ENCODE measurements at regions not wholly inside any gene's neighbourhood (a gene's known extent, or its start where the extent isn't known, plus 50 kb on each side); places are given as distances from the start of the nearest gene placed in this dataset.

DNA sequence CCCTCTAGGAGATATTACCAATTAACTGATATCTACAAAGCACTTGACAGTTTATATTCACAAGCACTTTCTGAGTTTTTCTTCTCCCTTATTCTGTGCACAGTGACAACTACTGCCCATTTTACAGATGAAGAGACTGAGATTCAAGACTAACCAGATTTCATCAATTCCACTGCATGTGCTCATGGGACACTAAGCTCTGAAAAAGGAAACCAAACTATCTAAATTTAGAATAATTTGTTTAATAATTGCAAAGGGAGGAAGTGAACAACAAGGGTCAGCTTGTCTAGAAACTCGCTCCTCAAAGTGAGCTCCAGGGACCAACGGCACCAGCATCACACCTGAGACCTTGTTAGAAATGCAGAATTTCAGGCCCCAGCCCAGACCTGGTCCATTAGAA, 50.8 kb upstream of the MYLIP start:
- DNase-seq (ENCODE audit: low read depth in 2 of 2), result no peak

DNA sequence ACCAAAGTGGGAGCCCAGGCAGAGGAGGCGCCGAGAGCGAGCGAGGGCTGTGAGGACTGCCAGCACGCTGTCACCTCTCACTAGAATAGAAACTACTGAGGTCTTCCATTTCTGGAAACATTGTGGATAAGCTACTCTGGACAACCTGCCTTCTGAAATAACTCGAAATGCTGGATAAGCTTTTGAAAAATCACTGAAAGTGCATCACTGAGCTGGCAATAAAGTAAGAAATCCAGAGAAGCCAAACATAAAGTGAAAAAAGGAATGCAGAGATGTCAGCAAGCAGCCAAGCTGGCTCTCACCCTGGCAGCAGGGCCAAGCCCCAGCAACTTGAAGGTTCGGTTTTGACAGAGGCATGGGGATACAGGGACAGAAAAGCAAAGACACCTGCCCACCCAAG, 59.2 kb upstream of the MYLIP start:
- no peak for DNase-seq (ENCODE audit: low read depth in 2 of 2)

DNA sequence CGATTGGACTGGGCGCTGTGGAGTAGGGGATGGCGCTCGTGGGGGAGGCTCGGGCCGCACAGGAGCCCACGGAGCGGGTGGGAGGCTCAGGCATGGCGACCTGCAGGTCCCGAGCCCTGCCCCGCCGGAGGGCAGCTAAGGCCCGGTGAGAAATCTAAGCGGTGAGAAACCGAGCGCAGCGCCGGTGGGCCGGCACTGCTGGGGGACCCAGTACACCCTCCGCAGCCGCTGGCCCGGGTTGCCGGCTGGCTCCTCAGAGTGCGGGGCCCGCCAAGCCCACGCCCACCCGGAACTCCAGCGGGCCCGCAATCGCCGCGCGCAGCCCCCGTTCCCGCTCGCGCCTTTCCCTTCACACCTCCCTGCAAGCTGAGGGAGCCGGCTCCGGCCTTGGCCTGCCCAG, 59.7 kb upstream of the MYLIP start:
- DNase-seq (ENCODE audit: low read depth in 2 of 2), result no peak

DNA sequence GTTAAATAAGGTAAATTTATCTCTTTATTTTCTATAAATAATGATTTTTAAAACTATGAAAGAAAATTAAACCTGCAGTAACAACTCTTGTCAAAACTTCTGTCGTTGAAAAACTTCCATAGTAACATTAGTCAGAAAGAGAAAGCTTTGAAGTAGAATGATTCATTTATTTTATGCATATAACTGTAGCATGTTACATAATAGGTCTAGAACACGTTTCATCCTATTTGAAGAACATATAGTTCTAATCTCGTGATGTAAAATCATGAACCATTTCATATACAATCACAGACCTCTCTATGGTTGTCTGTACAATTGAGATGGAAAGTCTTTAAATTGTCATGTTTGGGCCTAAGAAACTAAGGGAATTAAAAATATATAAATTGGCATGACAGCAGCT, 61.3 kb upstream of the MYLIP start:
- DNase-seq (ENCODE audit: low read depth in 2 of 2), result no peak

DNA sequence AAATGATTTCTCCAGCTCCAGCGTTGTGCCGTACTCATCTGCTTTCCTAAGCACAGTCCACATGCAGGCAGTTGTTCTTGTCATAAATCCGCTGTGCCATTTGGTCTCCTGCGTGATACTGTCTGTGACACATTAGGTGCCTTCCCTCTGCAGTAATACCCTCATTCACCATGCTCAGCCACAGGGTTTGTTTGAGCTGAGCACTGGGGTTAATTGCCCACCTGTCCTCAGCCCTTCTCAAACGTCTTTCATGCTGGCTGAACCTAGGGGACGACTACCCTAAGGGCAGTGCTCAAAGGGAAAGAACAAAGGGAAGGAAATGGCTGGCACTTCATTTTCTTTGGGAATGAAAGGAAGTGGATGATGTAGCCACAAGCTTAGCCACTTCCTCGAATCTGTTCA, 64.2 kb upstream of the MYLIP start:
- DNase-seq (ENCODE audit: low read depth in 2 of 2), result no peak

DNA sequence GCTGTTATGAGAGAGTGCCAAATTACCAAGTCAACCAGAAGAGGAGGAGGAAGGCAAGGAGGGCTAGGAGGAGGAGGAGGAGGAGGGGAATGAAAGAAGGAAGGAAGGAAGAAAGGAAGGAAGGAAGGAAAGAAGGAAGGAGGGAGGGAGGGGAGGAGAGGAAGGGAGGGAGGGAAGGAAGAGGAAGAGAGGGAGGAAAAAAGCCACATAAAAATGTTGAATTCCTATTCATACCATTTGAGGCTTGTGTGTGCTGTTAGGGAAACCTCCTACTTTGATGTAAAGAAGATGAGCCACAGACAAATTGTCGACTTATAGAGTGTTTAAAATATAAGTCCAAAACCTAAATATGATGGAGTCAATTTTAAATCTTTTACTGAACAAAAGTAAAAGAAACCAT, 65.3 kb upstream of the MYLIP start:
- no peak for DNase-seq (ENCODE audit: low read depth in 2 of 2)

DNA sequence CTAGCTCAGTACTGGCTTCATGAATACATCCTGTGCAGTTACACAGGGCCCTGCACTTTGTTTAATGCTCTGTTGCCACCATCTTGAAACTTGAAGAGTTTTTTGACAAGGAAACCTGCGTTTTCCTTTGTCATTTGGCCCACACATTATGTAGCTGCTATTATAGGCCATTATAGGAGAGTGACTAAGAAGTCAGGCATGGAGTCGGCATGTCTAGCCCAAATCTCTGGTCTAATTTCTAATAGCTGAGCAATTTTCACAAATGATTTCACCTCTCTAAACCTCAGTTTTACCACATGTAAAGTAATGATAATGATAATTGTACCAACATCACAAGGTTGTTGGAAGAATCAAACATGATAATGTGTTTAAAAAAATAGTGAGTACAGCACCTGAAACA, 67.1 kb upstream of the MYLIP start:
- DNase-seq (ENCODE audit: low read depth in 2 of 2), result no peak

DNA sequence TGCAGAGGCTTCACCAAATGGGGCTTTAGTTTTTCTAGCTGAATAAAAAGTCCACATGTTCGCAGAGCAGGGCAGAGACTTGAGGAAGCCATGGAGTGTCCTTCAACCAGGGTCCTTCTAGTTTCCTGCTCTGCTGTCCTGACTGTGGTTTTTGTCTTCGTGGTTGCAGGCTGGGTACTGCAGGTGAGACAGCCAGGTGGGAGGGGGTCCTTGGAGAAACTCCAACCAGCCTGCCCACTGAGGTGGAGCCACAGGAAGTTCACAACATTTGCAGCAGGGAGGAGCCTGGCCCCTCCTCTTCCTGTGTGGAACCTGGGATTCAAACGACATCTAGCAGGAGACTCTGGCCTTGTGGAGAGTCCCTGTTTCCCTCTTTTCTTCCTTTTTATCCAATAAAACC, 68.8 kb upstream of the MYLIP start:
- DNase-seq (ENCODE audit: low read depth in 2 of 2), result no peak

DNA sequence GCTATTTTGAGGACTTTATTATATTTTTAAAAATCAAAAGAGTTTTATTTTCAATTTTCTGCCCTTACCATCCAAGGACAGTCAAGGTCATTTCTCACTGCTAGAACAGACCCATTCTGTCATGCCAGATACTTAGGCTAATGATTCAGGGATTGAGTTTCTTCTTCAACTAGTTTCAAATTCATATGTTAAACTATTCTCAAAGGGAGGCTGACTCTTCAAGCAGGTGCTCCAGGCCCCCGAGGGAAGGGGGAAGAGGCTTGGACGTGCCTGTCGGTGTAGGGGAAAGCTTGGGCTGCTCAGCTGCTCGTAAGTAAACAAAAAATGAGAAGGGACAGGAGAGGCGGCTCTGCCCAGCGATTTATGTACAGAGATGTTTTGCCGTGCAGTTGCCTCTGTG, 69.4 kb upstream of the MYLIP start:
- no peak for DNase-seq (ENCODE audit: low read depth in 2 of 2)

DNA sequence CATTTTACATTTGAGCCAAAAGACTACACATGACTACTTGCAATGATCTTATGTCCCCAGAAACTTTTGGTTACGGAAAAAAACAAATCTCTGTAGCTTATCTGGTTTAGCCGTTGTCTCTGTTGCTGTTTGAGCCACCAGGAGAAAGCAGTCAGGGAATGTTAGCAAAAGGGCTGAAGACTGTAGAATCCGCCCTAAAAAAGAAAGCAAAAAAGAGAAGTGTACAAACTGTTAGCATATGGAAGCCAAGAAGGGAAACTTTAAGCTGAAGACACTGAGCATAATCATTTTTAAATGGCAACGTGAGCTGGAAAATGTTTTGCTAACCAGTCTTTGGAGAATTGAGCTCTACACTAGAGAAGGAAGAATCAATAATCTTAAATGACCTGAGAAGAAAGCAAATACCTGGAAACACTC, 69.9 kb upstream of the MYLIP start:
- no peak for DNase-seq (ENCODE audit: low read depth in 2 of 2)

DNA sequence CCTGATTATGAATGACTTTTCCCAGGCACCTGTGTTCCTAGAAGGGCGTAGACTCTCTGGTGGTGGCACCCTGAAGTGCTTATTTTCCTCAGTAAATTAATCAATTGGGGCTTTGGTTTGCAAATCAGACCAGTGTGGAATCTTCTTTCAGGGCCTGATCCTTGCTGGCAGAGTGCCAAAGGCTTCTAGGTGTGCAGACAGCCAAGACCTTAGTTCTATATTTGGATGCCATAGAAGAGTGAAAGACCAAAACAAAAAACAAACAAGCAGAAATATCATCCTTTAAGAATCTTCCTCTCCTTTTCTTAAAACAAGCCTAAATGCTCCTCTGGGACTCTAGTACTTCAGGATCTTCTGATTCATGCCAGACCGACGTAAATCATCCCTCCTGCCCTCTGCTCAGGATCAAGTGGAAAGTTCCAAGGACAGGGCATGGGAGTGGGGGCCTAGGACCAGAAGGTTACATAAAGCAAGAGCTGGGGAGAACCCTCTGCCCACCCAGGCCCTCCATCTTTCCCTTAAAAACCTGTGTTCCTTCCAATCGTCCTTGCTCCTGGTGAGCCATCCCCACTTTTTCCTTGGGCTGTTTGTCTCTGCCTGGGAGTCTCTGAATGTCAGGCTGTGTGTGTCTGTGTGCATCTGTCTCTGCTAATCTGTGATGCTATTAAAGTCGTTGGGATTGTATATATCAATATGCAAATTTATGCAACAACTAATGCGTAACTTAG, 70.5 kb upstream of the MYLIP start:
- DNase-seq (ENCODE audit: low read depth in 2 of 2), result no peak

DNA sequence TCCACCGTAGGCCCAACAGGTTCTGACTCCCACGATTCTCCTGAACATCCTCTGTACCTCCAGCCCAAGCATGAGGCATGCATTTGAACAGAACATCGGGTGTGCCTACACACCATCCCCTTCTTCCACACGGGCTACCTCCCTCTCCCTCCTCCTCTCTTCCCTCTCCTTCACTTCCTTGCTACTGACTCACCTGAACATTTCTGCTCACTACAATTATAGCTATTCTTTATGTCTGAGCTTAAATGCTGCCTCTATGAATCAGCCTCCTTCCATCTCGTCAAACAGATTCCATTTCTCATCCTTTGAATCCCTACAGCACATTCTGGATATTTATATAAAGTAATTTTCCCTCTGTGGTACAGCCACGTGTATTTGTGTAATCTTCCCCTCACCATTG, 71.4 kb upstream of the MYLIP start:
- no peak for DNase-seq (ENCODE audit: low read depth in 2 of 2)

DNA sequence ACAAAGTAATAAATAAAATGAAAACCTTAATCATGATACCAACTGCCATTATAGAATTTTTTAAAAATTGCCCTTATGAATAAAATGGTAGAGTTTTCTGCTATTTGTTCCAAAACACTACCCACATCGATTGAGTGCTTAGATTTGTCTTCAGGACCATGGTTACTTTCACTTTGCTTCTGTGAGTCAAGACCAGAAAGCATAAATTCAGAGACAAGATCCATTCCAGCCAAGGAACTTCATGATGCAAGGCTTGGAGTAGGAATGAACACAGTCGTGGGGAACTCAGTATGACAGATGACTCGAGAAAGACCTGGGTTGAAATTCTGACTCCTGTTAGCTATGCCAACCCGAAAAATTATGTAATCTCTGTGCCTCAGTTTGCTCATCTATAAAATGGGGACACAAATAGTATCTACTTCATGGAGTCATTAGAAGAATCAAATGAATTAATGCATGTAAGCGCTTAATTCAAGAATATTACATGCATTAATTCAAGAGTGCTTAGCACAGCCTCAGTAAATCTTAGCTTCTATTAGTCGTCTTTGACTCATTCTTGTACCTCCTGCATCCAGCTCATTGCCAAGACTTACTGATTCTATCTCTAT, 72.5 kb upstream of the MYLIP start:
- DNase-seq (ENCODE audit: low read depth in 2 of 2), result no peak

DNA sequence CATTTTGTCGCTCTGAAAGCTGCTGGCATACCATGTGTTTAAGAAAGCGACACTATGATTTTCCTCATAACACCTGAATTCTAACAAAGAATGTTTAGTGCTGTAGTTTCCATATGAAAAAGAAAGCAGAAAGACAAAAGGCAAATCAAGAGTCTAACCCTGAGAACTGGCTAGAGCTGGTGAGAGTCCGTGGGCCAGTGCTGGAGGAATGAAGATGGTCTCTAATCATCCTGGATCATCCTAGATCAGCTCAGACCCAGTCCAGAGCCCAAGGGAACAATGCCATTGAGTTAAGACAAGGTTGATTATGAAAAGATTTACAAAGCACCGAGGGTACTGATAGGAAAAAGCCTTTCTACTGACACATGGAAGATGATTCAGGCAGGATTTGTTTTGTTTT, 73.0 kb upstream of the MYLIP start:
- no peak for DNase-seq (ENCODE audit: low read depth in 2 of 2)

DNA sequence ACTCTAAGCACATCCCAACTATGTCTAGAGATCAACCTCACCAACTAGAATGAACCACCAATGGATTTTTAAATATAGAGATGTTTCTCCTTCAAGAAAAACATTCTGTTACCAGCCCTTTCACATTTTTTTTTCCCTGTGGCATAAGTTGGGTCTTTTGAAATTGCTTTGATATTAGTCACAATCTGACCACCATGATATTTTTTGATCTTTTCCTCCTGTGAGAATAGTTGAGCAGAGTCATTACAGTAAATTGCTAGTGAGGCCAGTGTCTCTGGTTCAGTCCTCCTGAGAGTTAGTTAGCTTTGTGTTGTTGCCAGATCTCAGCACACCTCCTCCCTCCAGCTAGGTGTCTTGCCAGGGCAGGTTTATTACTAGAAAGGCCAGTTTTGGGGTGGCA, 79.7 kb upstream of the MYLIP start:
- no peak for DNase-seq (ENCODE audit: low read depth in 2 of 2)

DNA sequence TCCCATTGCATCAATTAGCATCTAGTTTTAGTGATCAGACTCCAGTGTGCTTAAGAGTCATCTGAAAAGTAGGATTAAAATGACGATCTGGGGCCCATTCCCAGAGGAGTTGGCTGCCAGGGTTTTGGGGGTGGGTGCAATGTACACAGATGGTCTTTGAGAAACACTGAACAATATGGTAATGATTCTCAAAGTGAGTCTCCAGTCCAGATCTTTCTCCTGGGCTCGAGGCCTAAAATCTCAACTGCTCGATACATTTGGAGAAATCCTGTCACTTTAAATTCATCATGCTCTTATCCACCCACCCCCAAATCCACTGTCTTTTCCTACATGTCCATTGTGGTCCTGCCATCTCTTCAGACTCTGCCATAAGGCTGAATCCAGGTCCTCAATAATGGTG, 80.7 kb upstream of the MYLIP start:
- DNase-seq (ENCODE audit: low read depth in 2 of 2), result no peak

DNA sequence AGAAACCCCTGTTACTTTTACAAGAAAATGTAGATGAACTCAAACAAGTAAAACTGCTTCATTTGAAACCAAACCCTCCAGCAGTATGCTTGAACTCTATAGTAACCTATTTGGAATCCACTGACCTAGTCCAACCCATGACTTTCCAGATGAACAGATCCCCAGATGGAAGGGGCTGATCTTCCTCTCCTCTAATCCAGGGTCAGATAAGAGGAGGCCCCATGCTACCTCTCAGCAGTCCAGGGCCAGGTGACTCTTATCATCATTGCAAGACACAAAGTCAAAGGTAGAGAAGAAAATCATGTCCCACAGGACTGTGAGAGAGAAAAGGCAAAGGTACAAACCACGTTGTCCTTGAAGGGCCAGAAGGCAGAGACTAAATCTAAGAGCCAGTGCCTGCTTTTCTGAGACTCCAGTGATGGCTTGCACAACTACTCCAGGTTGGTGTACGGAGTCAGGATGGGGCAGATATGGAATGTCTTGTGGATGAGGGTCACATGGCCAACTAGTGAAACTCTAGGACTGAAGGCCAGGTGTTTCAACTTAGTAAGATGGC, 81.4 kb upstream of the MYLIP start:
- DNase-seq (ENCODE audit: low read depth in 2 of 2), result no peak

DNA sequence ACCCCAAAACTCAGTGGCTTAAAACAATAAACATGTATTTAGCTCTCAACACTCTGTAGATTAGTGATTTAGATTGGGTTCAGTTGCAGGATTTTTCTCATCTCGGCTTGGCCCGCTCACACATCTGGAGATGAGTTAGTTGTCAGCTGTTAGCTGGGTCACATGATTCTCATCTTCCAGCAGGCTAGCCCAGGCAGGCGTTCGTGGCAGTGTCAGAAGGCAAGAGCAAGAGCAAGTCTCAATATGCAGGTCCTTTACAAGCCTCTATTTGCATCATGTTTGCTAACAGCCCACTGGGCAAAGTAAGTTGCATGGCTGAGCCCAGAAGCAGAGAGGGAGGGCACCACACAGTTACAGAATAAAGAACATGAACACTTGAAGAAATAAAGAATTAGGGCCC, 83.6 kb upstream of the MYLIP start:
- no peak for DNase-seq (ENCODE audit: low read depth in 2 of 2)

DNA sequence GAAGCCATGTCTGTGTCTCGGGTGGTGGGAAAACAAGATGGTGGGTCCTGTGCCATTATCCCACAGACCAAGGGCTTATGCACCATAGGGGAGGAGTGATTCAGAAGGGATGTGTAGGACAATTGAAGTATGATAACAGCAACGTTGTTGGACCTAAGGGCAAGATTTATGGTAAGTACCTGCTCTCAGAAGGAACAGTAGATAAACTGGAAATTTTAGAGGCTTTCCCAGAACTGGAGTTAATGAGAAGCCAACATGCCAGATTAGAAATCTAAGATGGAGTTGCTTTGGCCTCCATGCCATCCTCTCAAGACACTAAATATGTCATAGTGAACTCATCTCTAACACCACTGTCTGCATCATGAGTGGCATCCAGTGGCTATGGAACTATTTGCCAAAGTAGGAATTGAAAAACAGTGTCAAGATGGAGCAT, 84.7 kb upstream of the MYLIP start:
- DNase-seq (ENCODE audit: low read depth in 2 of 2), result no peak

DNA sequence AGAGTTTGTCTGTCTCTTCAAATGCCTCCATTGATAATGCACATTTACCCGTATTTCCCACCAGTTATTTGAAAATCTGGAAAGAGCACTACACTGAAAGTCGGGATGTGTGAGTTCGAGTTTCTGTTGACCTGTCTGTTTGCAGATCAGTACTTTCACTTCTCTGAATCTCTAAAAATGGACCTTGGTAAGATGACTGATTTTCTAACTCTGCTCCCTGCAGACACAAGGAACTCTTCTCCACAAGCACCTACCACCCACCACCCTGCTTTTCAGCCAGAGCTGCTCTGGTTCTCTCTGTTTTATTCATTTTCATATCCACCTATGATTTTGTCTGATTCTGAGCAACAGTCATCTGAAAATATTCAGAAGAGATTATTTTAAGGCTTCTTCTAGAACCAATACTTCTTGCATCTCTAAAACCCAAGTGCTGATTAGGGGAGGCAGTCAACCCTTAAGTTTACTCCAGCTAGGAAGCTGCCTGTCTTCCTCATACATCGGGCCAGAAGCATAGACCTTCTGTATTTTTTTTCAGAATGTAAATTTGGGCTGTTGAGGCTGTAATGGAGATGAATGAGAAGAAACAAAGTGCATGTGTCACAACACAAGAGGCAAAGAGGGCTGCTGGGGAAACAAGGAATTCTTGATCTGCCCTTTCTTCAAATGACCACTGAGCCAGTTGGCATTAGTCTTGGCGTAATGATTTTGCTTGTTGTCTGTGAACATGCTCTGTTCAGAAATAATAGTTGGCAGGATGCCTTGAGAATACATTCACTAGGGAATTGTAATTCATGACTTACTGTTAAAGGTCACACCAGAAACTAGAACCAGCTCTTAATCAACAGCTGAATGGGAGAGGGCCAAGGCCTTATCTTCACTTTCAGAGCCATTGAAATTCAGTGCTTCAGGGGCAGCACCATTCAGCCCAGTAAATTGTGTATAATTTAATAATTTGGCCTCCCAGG, 85.4 kb upstream of the MYLIP start:
- peak in 1 of 2 donors; percentile 13 for DNase-seq (ENCODE audit: low read depth in 2 of 2)

DNA sequence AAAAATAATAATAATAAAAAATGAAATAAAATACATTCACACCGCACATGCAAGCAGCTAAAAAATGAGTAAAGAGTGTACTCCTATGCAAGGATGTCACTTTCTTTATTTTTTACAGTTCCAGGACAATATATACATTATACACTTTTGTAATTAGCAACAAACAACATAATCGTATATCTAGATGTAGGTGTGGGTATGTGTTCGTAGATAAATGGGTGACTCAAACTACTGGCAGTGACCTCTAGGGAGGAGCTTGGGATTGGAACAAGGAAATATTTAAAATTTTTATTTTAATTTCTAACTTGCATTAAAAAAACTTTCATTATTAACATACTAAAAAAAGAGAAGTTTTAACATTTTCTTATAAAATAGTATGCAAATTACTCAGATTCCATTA, 86.1 kb upstream of the MYLIP start:
- no peak for DNase-seq (ENCODE audit: low read depth in 2 of 2)

DNA sequence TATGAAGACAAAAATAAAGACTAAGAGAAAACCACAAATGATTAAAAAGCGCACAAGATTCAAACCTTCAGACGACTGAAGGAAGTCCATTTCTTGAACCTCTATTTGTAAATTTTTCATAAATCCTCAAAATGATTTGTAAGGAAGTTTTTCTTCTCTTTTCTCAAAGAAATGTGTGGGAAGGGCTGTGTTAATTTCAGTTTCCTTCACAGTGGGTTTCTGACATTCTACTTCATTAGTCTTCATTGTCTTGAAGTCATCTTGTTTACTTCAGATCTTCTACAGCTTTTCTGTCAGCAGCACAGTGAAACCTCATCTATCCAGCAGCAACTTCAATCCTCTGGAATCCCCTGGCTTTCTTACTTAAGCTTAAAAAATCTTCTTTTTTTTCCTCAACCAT, 87.6 kb upstream of the MYLIP start:
- no peak for DNase-seq (ENCODE audit: low read depth in 2 of 2)
